ENCODE measurements at regions not wholly inside any gene's neighbourhood (a gene's known extent, or its start where the extent isn't known, plus 50 kb on each side); places are given as distances from the start of the nearest gene placed in this dataset.

- Histone ChIP-seq H3K36me3 (ENCODE audit: control insufficient read depth, insufficient read depth, low read length) (no peaks in the 10 kb centered on the region), H3K9me3 (ENCODE audit: control insufficient read depth, low read length) (no peaks in the 10 kb centered on the region), H3K9ac (no peak overlapping the region), H3K4me3 (ENCODE audit: low read depth, low read length) (no peak overlapping the region), H3K4me1 (no peaks in the 10 kb centered on the region), H3K27ac (no peak overlapping the region), H3K4me2 (ENCODE audit: low read length) (no peak overlapping the region), H3K79me2 (no peaks in the 10 kb centered on the region), H2AFZ (no peak overlapping the region), H3K27me3 (ENCODE audit: control insufficient read depth, insufficient read depth, low read length) (no peaks in the 10 kb centered on the region)
- TF ChIP-seq CTCF (IDR thresholded peaks at IDR 0.05): no peak
Observed at GRCh38 chr3:2023959-2024358, 74.7 kb upstream of the CNTN4 start.

- H3K36me3 ChIP-seq (ENCODE audit: control insufficient read depth, insufficient read depth, low read length): no peaks in the 10 kb centered on the region
- no peak overlapping the region for H3K9ac ChIP-seq
- TF ChIP-seq CTCF (IDR thresholded peaks at IDR 0.05): no peak
- H3K4me3 ChIP-seq (ENCODE audit: low read depth, low read length): no peak overlapping the region
- H3K4me2 ChIP-seq (ENCODE audit: low read length): no peak overlapping the region
- no peaks in the 10 kb centered on the region for H3K9me3 ChIP-seq (ENCODE audit: control insufficient read depth, low read length)
- no peaks in the 10 kb centered on the region for H3K4me1 ChIP-seq
- H3K27ac ChIP-seq: no peak overlapping the region
- no peaks in the 10 kb centered on the region for H3K79me2 ChIP-seq
- H3K27me3 ChIP-seq (ENCODE audit: control insufficient read depth, insufficient read depth, low read length): no peaks in the 10 kb centered on the region
- H2AFZ ChIP-seq: no peak overlapping the region
Observed at GRCh38 chr3:2024713-2025112, 74.0 kb upstream of the CNTN4 start.

GRCh38 chr3:2029559-2029958, 69.1 kb upstream of the CNTN4 start:
- Histone ChIP-seq H3K4me3 (ENCODE audit: low read depth, low read length) (no peak overlapping the region), H3K4me1 (no peaks in the 10 kb centered on the region), H3K4me2 (ENCODE audit: low read length) (no peak overlapping the region), H3K79me2 (no peaks in the 10 kb centered on the region), H3K9me3 (ENCODE audit: control insufficient read depth, low read length) (no peaks in the 10 kb centered on the region), H3K27me3 (ENCODE audit: control insufficient read depth, insufficient read depth, low read length) (no peaks in the 10 kb centered on the region), H3K36me3 (ENCODE audit: control insufficient read depth, insufficient read depth, low read length) (no peaks in the 10 kb centered on the region), H3K9ac (no peak overlapping the region), H3K27ac (no peak overlapping the region), H2AFZ (no peak overlapping the region)
- TF ChIP-seq CTCF (IDR thresholded peaks at IDR 0.05): no peak

- no peaks in the 10 kb centered on the region for H3K4me1 ChIP-seq
- H3K4me2 ChIP-seq (ENCODE audit: low read length): no peak overlapping the region
- H3K36me3 ChIP-seq (ENCODE audit: control insufficient read depth, insufficient read depth, low read length): no peaks in the 10 kb centered on the region
- H3K27ac ChIP-seq: no peak overlapping the region
- H3K27me3 ChIP-seq (ENCODE audit: control insufficient read depth, insufficient read depth, low read length): no peaks in the 10 kb centered on the region
- no peaks in the 10 kb centered on the region for H3K9me3 ChIP-seq (ENCODE audit: control insufficient read depth, low read length)
- H3K4me3 ChIP-seq (ENCODE audit: low read depth, low read length): no peak overlapping the region
- no peak for TF ChIP-seq CTCF (IDR thresholded peaks at IDR 0.05)
- H3K79me2 ChIP-seq: no peaks in the 10 kb centered on the region
- no peak overlapping the region for H2AFZ ChIP-seq
- no peak overlapping the region for H3K9ac ChIP-seq
Observed at GRCh38 chr3:2036076-2036475, 62.6 kb upstream of the CNTN4 start.

- H3K4me3 ChIP-seq (ENCODE audit: low read depth, low read length): no peak overlapping the region
- H3K4me2 ChIP-seq (ENCODE audit: low read length): no peak overlapping the region
- H3K27ac ChIP-seq: no peak overlapping the region
- H3K9me3 ChIP-seq (ENCODE audit: control insufficient read depth, low read length): no peaks in the 10 kb centered on the region
- no peak for TF ChIP-seq CTCF (IDR thresholded peaks at IDR 0.05)
- no peaks in the 10 kb centered on the region for H3K79me2 ChIP-seq
- no peak overlapping the region for H2AFZ ChIP-seq
- H3K9ac ChIP-seq: no peak overlapping the region
- no peaks in the 10 kb centered on the region for H3K36me3 ChIP-seq (ENCODE audit: control insufficient read depth, insufficient read depth, low read length)
- no peaks in the 10 kb centered on the region for H3K4me1 ChIP-seq
- no peaks in the 10 kb centered on the region for H3K27me3 ChIP-seq (ENCODE audit: control insufficient read depth, insufficient read depth, low read length)
Observed at GRCh38 chr3:2041931-2042330, 56.7 kb upstream of the CNTN4 start.
